Limb (tissue), 2 donors: ENCODE measurements at regions not wholly inside any gene's neighbourhood (a gene's known extent, or its start where the extent isn't known, plus 50 kb on each side); places are given as distances from the start of the nearest gene placed in this dataset.
"Not testable (repeated sequence)": the region's sequence is repeated elsewhere in the genome, so short reads cannot be mapped to it uniquely, and the experiment has no call there.

Source experiments
- DNase-seq, 2 donors: peaks; one replicate each; pipeline ENCODE4 v3.0.0-alpha.2; 2016; ENCODE audit errors: extremely low spot score in 2 of 2

GRCh38 chr14:105855893-105856675 lies 329.7 kb downstream of the TMEM121 start:
- DNase-seq = no peak

DNA sequence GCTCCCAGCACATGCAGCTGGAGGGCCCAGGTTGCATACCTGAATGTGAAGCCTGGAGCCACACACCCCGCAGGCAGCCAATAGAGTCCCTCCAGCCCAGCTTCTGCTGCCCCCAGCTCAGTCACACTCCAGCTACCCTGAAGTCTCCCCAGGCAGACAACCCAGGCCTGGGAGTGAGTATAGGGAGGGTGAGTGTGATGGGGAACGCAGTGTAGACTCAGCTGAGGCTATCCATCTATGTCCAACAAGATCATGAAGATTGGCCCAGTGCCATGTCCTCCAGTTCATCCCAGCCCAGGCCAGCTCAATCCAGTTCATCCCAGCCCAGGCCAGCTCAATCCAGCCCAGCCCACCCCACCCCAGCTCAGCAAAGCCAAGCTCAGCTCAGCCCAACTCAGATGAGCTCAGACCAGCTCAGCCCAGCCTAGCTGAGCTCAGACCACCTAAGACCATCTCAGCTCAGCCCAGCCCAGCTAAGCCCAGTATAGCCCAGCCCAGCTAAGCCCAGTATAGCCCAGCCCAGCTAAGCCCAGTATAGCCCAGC lies 330.4 kb downstream of the TMEM121 start:
- peak in 1 of 2 donors; percentile 14 for DNase-seq

- no peak for DNase-seq
These were observed 330.9 kb downstream of the TMEM121 start for GRCh38 chr14:105857220-105857825.

- DNase-seq = peak in 1 of 2 donors; percentile 18
These were observed 331.7 kb downstream of the TMEM121 start for GRCh38 chr14:105857826-105858675.

GRCh38 chr14:105858676-105859025 lies 332.3 kb downstream of the TMEM121 start:
- DNase-seq = peak in 1 of 2 donors; percentile 12

DNA sequence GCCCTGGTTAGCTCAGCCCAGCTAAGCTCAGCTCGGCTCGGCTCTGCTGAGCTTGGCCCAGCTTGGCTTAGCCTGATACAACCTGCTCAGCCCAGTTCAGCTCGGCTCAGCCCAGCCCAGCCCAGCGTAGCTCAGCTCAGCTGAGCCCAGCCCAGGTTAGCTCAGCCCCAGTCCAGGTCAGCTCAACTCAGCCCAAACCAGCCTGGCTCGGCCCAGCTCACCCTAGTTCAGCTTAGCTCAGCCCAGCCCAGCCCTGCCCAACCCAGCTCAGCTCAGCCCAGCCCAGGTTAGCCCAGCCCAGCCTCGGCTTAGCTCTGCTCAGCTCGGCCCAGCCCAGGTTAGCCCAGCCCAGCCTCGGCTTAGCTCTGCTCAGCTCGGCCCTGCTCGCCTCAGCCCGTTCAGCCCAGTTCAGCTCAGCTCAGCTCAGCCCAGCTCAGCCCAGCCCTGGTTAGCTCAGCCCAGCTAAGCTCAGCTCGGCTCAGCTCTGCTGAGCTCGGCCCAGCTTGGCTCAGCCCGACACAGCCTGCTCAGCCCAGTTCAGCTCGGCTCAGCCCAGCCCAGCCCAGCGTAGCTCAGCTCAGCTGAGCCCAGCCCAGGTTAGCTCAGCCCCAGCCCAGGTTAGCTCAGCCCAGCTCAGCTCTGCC lies 332.8 kb downstream of the TMEM121 start:
- not testable (repeated sequence) for DNase-seq

DNA sequence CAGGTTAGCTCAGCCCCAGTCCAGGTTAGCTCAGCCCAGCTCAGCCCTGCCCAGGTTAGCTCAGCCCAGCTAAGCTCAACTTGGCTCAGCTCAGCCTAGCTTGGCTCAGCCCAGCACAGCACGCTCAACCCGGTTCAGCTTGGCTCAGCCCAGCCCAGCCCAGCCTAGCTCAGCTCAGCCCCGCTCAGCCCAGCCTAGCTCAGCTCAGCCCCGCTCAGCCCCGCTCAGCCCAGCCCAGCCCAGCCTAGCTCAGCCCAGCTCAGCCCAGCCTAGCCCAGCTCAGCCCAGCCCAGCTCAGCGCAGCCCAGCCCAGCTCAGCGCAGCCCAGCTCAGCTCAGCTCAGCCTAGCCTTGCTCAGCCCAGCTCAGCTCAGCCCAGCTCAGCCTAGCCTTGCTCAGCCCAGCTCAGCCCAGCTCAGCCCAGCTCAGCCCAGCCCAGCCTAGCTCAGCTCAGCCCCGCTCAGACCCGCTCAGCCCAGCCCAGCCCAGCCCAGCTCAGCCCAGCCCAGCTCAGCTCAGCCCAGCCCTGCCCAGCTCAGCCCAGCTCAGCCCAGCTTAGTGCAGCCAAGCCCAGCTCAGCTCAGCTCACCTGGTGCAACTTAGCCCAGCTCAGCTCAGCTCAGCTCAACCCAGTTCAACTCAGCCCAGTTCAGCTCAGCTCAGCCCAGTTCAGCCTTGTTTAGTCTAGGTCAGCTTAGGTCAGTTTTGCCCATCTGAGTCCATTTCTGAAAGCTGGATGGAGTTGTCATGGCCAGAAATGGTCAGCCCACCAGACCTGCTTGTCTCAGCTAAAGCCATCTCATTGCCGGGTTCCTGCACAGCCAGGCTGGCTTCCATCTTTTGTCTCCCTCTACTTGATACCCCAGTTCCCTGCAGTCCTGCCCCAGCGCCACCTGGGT lies 333.6 kb downstream of the TMEM121 start:
- DNase-seq = peak in 1 of 2 donors; percentile 17

DNA sequence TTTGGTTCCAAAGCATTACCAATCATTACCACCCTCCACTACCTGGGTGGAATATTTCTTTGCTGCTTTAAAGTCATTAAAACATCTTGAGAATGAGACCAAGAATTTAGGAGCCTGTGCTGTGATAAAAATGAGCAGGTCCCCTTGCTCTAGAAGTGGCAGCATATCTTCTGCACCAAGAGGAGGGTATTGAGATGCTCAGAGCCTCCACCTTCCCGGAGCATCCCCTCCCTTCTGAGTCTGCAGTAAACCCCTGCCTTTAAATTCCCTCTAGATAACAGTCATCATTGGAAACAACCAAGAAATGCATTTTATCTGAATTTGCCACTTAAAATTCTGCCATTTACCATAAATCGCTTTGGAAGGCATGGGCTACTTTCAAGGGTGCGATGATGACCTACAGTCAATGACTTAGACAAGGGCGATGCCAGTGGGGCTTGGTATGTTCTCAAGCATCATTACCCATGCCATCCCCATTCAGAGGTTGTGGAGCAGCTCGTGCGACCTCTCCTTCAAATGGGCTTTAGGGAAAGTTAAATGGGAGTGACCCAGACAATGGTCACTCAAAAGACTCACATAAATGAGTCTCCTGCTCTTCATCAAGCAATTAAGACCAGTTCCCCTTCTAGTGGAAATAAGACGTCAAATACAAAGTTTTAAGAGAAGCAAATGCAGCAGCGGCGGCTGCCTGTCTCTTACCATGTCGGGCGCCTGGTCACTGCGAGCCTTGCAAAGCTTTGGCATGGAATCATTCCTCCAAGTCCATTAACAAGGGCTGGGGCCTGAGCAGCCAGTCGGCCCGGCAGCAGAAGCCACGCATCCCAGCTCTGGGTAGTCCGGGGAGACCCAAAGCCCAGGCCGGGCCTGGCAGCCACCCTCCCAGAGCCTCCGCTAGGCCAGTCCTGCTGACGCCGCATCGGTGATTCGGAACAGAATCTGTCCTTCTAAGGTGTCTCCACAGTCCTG lies 334.5 kb downstream of the TMEM121 start:
- DNase-seq = no peak

- DNase-seq = no peak
These were observed 335.6 kb downstream of the TMEM121 start for GRCh38 chr14:105861985-105862465.

- no peak for DNase-seq
These were observed 336.3 kb downstream of the TMEM121 start for GRCh38 chr14:105862581-105863239.

- peak in 1 of 2 donors; percentile 17 for DNase-seq
These were observed 337.1 kb downstream of the TMEM121 start for GRCh38 chr14:105863296-105864108.

- DNase-seq = no peak
These were observed 337.7 kb downstream of the TMEM121 start for GRCh38 chr14:105864116-105864515.

DNA sequence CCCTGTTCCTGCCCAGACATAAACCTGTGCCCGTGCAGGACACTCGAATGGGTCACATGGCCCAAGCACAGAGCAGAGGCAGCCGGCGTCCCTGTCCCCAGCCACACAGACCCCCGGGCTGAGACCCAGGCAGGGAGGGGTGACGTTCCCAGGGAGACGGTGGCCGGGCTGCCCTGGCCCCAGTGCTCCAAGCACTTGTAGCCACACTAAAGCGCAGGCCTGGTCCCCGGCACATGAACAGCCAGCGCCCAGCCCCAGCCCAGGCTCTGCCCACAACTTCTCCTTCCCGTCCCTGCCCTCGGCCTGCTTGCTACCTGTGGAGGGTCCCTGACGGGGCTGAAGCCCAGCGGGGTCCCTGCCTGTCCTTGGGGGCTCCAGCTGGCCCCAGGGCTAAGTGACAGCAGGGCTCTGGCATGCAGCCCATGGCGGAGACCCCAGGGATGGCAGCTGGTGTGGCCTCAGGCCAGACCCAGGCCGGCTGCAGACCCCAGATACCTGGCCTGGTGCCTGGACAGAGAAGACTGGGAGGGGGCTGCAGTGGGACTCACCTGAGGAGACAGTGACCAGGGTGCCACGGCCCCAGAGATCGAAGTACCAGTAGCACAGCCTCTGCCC lies 338.4 kb downstream of the TMEM121 start:
- peak in 1 of 2 donors; percentile 16 for DNase-seq

DNA sequence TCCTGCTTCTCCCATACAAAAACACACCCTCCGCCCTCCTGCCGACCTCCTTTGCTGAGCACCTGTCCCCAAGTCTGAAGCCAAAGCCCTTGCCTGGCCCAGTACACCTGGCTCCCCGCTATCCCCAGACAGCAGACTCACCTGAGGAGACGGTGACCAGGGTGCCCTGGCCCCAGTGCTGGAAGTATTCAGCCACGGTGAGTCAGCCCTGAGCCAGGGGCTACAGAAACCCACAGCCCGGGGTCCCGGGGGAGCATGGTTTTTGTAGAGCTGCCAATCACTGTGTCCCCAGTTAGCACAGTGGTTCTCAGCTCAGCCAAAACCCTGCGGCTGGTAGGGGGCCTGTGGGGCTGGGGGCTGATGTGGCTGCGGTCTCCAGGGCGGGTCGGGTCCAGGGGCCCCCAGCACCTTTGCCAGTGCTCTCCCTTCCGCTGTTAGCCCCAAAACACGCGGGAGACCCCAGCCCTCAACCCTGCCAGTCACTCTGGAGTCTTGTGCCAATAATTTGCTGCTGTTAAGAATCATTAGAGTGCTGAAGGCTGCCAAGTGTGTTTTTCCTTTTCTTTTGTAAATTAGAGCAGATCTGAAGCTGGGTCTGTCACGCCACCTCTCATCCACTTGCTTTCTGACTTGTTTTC lies 339.0 kb downstream of the TMEM121 start:
- DNase-seq = no peak

DNA sequence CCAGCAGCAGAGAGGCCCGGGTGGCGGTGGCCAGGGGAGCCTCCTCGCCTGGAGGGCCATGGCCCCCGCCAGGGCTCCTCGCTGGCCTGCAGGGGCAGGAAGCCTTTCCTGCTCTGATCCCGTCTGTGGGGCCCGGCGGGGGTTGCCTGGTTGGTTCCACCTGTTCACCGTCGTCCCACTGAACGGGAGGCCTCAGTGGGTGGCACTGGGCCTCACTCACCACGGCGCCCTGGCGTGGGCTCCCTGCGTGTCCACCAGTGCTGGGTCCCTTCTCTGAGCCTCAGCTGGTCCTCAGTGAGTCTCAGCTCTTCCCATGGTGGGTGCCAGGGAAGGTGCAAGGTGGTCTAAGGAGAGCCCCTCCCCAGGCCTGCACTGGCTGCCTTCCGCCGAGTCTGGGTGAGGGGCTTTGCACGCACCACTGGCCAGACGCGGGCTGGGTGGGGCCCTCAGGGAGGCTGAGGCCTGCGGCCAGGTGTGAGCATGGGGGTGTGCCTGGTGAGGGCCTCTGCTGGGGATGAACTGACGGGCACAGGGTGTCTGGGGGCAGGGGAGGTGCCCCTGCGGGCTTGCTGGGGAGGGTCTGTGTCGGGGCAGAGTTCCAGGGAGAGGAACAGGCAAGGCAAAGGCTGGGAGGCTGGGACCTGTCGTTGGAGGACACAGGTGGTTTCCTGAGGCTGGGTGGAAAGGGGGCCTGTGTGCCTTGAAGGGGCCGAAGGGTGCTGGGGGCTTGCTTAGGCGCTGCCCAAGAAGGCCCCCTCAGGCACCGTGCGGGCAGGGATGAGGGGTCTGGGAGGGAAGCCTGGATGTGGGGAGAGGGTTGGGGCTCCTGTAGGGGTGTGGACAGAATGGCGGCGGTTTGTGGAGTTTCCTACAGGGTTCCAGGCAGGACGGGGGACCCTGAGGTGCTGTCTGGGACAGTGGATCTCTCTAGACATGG lies 339.8 kb downstream of the TMEM121 start:
- DNase-seq = no peak
